HG02884 (cell line): ENCODE measurements at regions not wholly inside any gene's neighbourhood (a gene's known extent, or its start where the extent isn't known, plus 50 kb on each side); places are given as distances from the start of the nearest gene placed in this dataset.
"Not testable (repeated sequence)": the region's sequence is repeated elsewhere in the genome, so short reads cannot be mapped to it uniquely, and the experiment has no call there.

ENCODE experiments used
- ATAC-seq: cut with Tn5 transposase; IDR thresholded peaks from one replicate; pipeline ENCODE4 v1.9.1; 2021; ENCODE audit warnings: mild to moderate bottlenecking, moderate library complexity; ENCODE audit not compliant: unreplicated experiment

GRCh38 chr6:130494729-130495128, 128.9 kb downstream of the TMEM200A start:
- ATAC-seq: no peak

GRCh38 chr6:130500693-130501092, 134.9 kb downstream of the TMEM200A start:
- no peak for ATAC-seq

GRCh38 chr6:130503146-130503545, 137.3 kb downstream of the TMEM200A start:
- no peak for ATAC-seq

GRCh38 chr6:130505808-130506598, 140.2 kb downstream of the TMEM200A start:
- no peak for ATAC-seq

GRCh38 chr6:130507005-130507665, 141.3 kb downstream of the TMEM200A start:
- not testable (repeated sequence) for ATAC-seq

GRCh38 chr6:130507666-130508028, 141.8 kb downstream of the TMEM200A start:
- no peak for ATAC-seq

- ATAC-seq: peak; percentile 69
Measured at GRCh38 chr6:130513770-130514169, 148.0 kb downstream of the TMEM200A start.

- no peak for ATAC-seq
Measured at GRCh38 chr6:130514712-130515111, 148.9 kb downstream of the TMEM200A start.

GRCh38 chr6:130515306-130515705, 149.5 kb downstream of the TMEM200A start:
- ATAC-seq: no peak

- no peak for ATAC-seq
Measured at GRCh38 chr6:130516604-130517003, 150.8 kb downstream of the TMEM200A start.

GRCh38 chr6:130517444-130517931, 151.7 kb downstream of the TMEM200A start:
- ATAC-seq: peak; percentile 54

GRCh38 chr6:130518588-130518987, 152.8 kb downstream of the TMEM200A start:
- no peak for ATAC-seq

GRCh38 chr6:130520221-130520620, 154.4 kb downstream of the TMEM200A start:
- no peak for ATAC-seq

- no peak for ATAC-seq
Measured at GRCh38 chr6:130520801-130521200, 155.0 kb downstream of the TMEM200A start.

- ATAC-seq: no peak
Measured at GRCh38 chr6:130524552-130524951, 158.7 kb downstream of the TMEM200A start.

- ATAC-seq: peak; percentile 77
Measured at GRCh38 chr6:130525408-130525807, 159.6 kb downstream of the TMEM200A start.

- no peak for ATAC-seq
Measured at GRCh38 chr6:130526466-130526865, 160.6 kb downstream of the TMEM200A start.

GRCh38 chr6:130527173-130527572, 161.4 kb downstream of the TMEM200A start:
- no peak for ATAC-seq

GRCh38 chr6:130529569-130530149, 163.8 kb downstream of the TMEM200A start:
- no peak for ATAC-seq

GRCh38 chr6:130534627-130535026, 168.8 kb downstream of the TMEM200A start:
- no peak for ATAC-seq

GRCh38 chr6:130535242-130535641, 169.4 kb downstream of the TMEM200A start:
- ATAC-seq: no peak

GRCh38 chr6:130537447-130537846, 171.6 kb downstream of the TMEM200A start:
- ATAC-seq: no peak
